Left lung (tissue), 4 donors: ENCODE measurements at regions not wholly inside any gene's neighbourhood (a gene's known extent, or its start where the extent isn't known, plus 50 kb on each side); places are given as distances from the start of the nearest gene placed in this dataset.
A peak's percentile ranks its signal among the peaks of the same experiment; 100 is the strongest.

ENCODE experiments used
- ATAC-seq: fragments of 200-7000 bp; cut with Tn5 transposase; one replicate; pipeline ENCODE4 v1.9.1; 2020; ENCODE audit warnings: moderate library complexity
- DNase-seq, 4 donors: peaks; one replicate each; pipeline ENCODE4 v3.0.0-alpha.2; 2013 to 2020
- H3K27ac ChIP-seq, 2 donors: fragments of 200-600 bp; sonication (generic) in 1 of 2; one replicate each; pipeline versions ENCODE4 v1.5.0 to v1.8.0; 2020 to 2021
- H3K27me3 ChIP-seq, 2 donors: fragments of 200-600 bp; sonication (generic) in 1 of 2; one replicate each; pipeline versions ENCODE4 v1.5.0 to v1.8.0; 2020 to 2021
- H3K36me3 ChIP-seq, 2 donors: fragments of 200-600 bp; sonication (generic) in 1 of 2; one replicate each; pipeline versions ENCODE4 v1.5.0 to v1.8.0; 2020 to 2021
- H3K4me1 ChIP-seq, 2 donors: fragments of 200-600 bp; one replicate each; pipeline ENCODE4 v1.8.0; 2021
- H3K4me3 ChIP-seq, 2 donors: fragments of 200-600 bp; sonication (generic) in 1 of 2; one replicate each; pipeline versions ENCODE4 v1.5.0 to v1.8.0; 2020 to 2021; ENCODE audit warnings: mild to moderate bottlenecking in 1 of 2
- H3K9me3 ChIP-seq, 2 donors: fragments of 200-600 bp; sonication (generic) in 1 of 2; one replicate each; pipeline versions ENCODE4 v1.5.0 to v1.8.0; 2020 to 2021
- CTCF ChIP-seq, 2 donors: fragments of 200-600 bp; sonication (generic) in 1 of 2; IDR thresholded peaks; one replicate each; pipeline versions ENCODE4 v1.5.0 to v1.8.0; 2021; ENCODE audit warnings: antibody characterized with exemption in 2 of 2
- intact Hi-C, 2 donors: fragments of 100-400 bp; cut with DNase I; formaldehyde crosslinking; loops; one replicate each; pipeline versions ENCODE4 v1.11.2 to v1.14.2; 2022
- donor health status: DM: no; HTN: yes; CAD: no.
- donor health status: DM: no; HTN: no; CAD: no.

GRCh38 chr3:161559177-161559998 lies 62.8 kb downstream of the OTOL1 start:
- H3K9me3 ChIP-seq: no peaks in the 10 kb centered on the region
- peak; percentile 50 to 72 for TF ChIP-seq CTCF (IDR thresholded peaks at IDR 0.05)
- H3K27ac ChIP-seq: no peak overlapping the region
- no peaks in the 10 kb centered on the region for H3K36me3 ChIP-seq
- ATAC-seq (peak; percentile 93), DNase-seq (peak in 1 of 4 donors; percentile 34)
- no peaks in the 10 kb centered on the region for H3K4me1 ChIP-seq
- no peaks in the 10 kb centered on the region for H3K27me3 ChIP-seq
- intact Hi-C loops: no loop called here
- no peak overlapping the region for H3K4me3 ChIP-seq

- no peaks in the 10 kb centered on the region for H3K4me1 ChIP-seq
- intact Hi-C loops: no loop called here
- H3K27ac ChIP-seq: no peak overlapping the region
- H3K36me3 ChIP-seq: no peaks in the 10 kb centered on the region
- DNase-seq (peak in 2 of 4 donors; percentile 44 to 69), ATAC-seq (peak; percentile 95)
- H3K9me3 ChIP-seq: no peaks in the 10 kb centered on the region
- H3K27me3 ChIP-seq: no peaks in the 10 kb centered on the region
- H3K4me3 ChIP-seq: no peak overlapping the region
- peak in 1 of 2 donors; percentile 25 for TF ChIP-seq CTCF (IDR thresholded peaks at IDR 0.05)
Measured at GRCh38 chr3:161560008-161560637, 63.5 kb downstream of the OTOL1 start.

- ATAC-seq (no peak), DNase-seq (no peak)
- H3K27ac ChIP-seq: no peak overlapping the region
- H3K27me3 ChIP-seq: no peaks in the 10 kb centered on the region
- no peaks in the 10 kb centered on the region for H3K9me3 ChIP-seq
- no peaks in the 10 kb centered on the region for H3K4me1 ChIP-seq
- no peak overlapping the region for H3K4me3 ChIP-seq
- no peak for TF ChIP-seq CTCF (IDR thresholded peaks at IDR 0.05)
- intact Hi-C loops: no loop called here
- H3K36me3 ChIP-seq: no peaks in the 10 kb centered on the region
Measured at GRCh38 chr3:161567577-161568361, 71.2 kb downstream of the OTOL1 start.

GRCh38 chr3:161568671-161569070 lies 72.1 kb downstream of the OTOL1 start:
- DNase-seq: no peak
- no peak for TF ChIP-seq CTCF (IDR thresholded peaks at IDR 0.05)
- no peaks in the 10 kb centered on the region for H3K27me3 ChIP-seq
- ATAC-seq: no peak
- no peaks in the 10 kb centered on the region for H3K4me1 ChIP-seq
- H3K9me3 ChIP-seq: no peaks in the 10 kb centered on the region
- no peak overlapping the region for H3K27ac ChIP-seq
- no peak overlapping the region for H3K4me3 ChIP-seq
- intact Hi-C loops: no loop called here
- no peaks in the 10 kb centered on the region for H3K36me3 ChIP-seq

GRCh38 chr3:161571951-161572350 lies 75.3 kb downstream of the OTOL1 start:
- Histone ChIP-seq H3K36me3 (no peaks in the 10 kb centered on the region), H3K4me1 (no peaks in the 10 kb centered on the region), H3K27me3 (no peaks in the 10 kb centered on the region), H3K27ac (no peak overlapping the region), H3K4me3 (no peak overlapping the region), H3K9me3 (no peaks in the 10 kb centered on the region)
- TF ChIP-seq CTCF (IDR thresholded peaks at IDR 0.05): no peak
- DNase-seq: no peak
- ATAC-seq: no peak
- intact Hi-C loops: no loop called here
